ENCODE measurements at regions not wholly inside any gene's neighbourhood (a gene's known extent, or its start where the extent isn't known, plus 50 kb on each side); places are given as distances from the start of the nearest gene placed in this dataset.

GRCh38 chr3:22306454-22306853 is 555.4 kb upstream of the ZNF385D start (continued):
- no peak for TF ChIP-seq PURB (CRISPR knock-in tag; IDR thresholded peaks at IDR 0.05; ENCODE audit: low read depth)

- Histone ChIP-seq H3K4me3 (no peak overlapping the region), H3K9me1 (ENCODE audit: control insufficient read depth, insufficient read depth, low read length) (no peaks in the 10 kb centered on the region), H2AFZ (ENCODE audit: low read depth, low read length) (no peak overlapping the region), H3K9me3 (replicated peaks; ENCODE audit: control insufficient read depth, insufficient read depth, low read depth, low read length) (no peaks in the 10 kb centered on the region; the same call in 1 of the 2 replicates), H3K36me3 (ENCODE audit: control insufficient read depth, insufficient read depth, low read length) (no peaks in the 10 kb centered on the region), H3K27me3 (ENCODE audit: control insufficient read depth in 2 of 2, insufficient read depth in 2 of 2, low read length in 2 of 2) (no peaks in the 10 kb centered on the region), H4K20me1 (replicated peaks; ENCODE audit: control insufficient read depth, insufficient read depth, low read length) (no peaks in the 10 kb centered on the region), H3K27ac (ENCODE audit: extremely low read depth, low read depth, low read length) (no peak overlapping the region), H3K79me2 (ENCODE audit: control insufficient read depth, insufficient read depth, low read length) (no peaks in the 10 kb centered on the region), H3K4me2 (ENCODE audit: insufficient read depth, low read length) (no peak overlapping the region), H3K4me1 (replicated peaks in 1 of 2; ENCODE audit: control insufficient read depth in 2 of 2, insufficient read depth in 2 of 2, low read length in 2 of 2) (no peaks in the 10 kb centered on the region), H3K9ac (ENCODE audit: insufficient read depth in 1 of 2, low read depth in 2 of 2, low read length in 2 of 2) (no peak overlapping the region)
- WGBS (ENCODE audit: insufficient coverage, low coverage, missing lambda C conversion rate) = 0% methylated on average over 1 of the region's 1 CpG
- BruUV-seq (replicated peaks) = no TSS peak
- in situ Hi-C loops (cut with MboI) (no loop called here), intact Hi-C loops (cut with micrococcal nuclease) (no loop called here)
- DNase-seq (ENCODE audit: extremely low read depth in 1 of 4, low spot score in 3 of 4) = no peak
- POLR2A ChIA-PET = no interaction called here
- no peak for FAIRE-seq
- CTCF ChIA-PET (ENCODE audit: low intra/inter-chr PET ratio) = no interaction called here
- no peak for ATAC-seq
- TF ChIP-seq MITF (IDR thresholded peaks at IDR 0.05) (no peak), ZNF398 (CRISPR knock-in tag; IDR thresholded peaks at IDR 0.05) (no peak), TEAD2 (tag; IDR thresholded peaks at IDR 0.05) (no peak), FOS (IDR thresholded peaks at IDR 0.05; ENCODE audit: extremely low read depth, insufficient read length) (no peak), ZNF583 (CRISPR knock-in tag; IDR thresholded peaks at IDR 0.05) (no peak), THRAP3 (IDR thresholded peaks at IDR 0.05; ENCODE audit: borderline replicate concordance) (no peak), ZKSCAN1 (IDR thresholded peaks at IDR 0.05; ENCODE audit: low read depth, low read length) (no peak), RAD21 (CRISPR knock-in tag; conservative IDR thresholded peaks at IDR 0.05 in 1 of 2, IDR thresholded peaks at IDR 0.05 in 1 of 2) (no peak), TAF15 (IDR thresholded peaks at IDR 0.05; ENCODE audit: low read depth, low read length) (no peak), ZNF407 (IDR thresholded peaks at IDR 0.05; ENCODE audit: low read depth) (no peak)
These were observed 557.9 kb upstream of the ZNF385D start for GRCh38 chr3:22308871-22309270.
